ENCODE measurements at regions not wholly inside any gene's neighbourhood (a gene's known extent, or its start where the extent isn't known, plus 50 kb on each side); places are given as distances from the start of the nearest gene placed in this dataset.

DNA sequence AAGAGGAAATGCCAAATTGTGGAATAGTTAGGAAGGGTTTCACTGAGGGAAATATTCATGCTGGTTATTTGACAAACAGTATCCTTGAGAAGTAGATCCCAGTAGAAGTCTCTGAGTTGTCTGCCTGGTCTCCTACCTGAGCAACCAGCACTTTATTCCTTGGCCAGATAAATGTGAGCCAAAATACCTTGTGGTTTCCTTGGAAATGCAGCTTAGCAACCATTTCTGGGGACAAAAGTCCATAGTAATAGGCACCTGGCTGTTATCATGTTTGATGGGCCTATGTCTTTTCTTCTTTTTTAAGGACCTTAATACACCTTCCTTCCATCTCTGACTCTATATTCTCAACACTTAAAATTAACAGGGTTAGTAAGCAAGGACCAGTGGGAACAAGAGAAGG lies 217.1 kb upstream of the MARCKS start:
- TF ChIP-seq, protein P1, sequence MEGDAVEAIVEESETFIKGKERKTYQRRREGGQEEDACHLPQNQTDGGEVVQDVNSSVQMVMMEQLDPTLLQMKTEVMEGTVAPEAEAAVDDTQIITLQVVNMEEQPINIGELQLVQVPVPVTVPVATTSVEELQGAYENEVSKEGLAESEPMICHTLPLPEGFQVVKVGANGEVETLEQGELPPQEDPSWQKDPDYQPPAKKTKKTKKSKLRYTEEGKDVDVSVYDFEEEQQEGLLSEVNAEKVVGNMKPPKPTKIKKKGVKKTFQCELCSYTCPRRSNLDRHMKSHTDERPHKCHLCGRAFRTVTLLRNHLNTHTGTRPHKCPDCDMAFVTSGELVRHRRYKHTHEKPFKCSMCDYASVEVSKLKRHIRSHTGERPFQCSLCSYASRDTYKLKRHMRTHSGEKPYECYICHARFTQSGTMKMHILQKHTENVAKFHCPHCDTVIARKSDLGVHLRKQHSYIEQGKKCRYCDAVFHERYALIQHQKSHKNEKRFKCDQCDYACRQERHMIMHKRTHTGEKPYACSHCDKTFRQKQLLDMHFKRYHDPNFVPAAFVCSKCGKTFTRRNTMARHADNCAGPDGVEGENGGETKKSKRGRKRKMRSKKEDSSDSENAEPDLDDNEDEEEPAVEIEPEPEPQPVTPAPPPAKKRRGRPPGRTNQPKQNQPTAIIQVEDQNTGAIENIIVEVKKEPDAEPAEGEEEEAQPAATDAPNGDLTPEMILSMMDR (IDR thresholded peaks at IDR 0.05; ENCODE audit: insufficient read depth, low read length), result no peak
- TF ChIP-seq GABPA (IDR thresholded peaks at IDR 0.05; ENCODE audit: low read depth) (no peak), POLR2AphosphoS5 (IDR thresholded peaks at IDR 0.05; ENCODE audit: low read depth) (no peak), SPI1 (IDR thresholded peaks at IDR 0.05; ENCODE audit: borderline replicate concordance, low read depth) (no peak)
- TF ChIP-seq, protein P2, sequence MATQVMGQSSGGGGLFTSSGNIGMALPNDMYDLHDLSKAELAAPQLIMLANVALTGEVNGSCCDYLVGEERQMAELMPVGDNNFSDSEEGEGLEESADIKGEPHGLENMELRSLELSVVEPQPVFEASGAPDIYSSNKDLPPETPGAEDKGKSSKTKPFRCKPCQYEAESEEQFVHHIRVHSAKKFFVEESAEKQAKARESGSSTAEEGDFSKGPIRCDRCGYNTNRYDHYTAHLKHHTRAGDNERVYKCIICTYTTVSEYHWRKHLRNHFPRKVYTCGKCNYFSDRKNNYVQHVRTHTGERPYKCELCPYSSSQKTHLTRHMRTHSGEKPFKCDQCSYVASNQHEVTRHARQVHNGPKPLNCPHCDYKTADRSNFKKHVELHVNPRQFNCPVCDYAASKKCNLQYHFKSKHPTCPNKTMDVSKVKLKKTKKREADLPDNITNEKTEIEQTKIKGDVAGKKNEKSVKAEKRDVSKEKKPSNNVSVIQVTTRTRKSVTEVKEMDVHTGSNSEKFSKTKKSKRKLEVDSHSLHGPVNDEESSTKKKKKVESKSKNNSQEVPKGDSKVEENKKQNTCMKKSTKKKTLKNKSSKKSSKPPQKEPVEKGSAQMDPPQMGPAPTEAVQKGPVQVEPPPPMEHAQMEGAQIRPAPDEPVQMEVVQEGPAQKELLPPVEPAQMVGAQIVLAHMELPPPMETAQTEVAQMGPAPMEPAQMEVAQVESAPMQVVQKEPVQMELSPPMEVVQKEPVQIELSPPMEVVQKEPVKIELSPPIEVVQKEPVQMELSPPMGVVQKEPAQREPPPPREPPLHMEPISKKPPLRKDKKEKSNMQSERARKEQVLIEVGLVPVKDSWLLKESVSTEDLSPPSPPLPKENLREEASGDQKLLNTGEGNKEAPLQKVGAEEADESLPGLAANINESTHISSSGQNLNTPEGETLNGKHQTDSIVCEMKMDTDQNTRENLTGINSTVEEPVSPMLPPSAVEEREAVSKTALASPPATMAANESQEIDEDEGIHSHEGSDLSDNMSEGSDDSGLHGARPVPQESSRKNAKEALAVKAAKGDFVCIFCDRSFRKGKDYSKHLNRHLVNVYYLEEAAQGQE (IDR thresholded peaks at IDR 0.05; ENCODE audit: insufficient replicate concordance, low read depth), result no peak
